ENCODE measurements at regions not wholly inside any gene's neighbourhood (a gene's known extent, or its start where the extent isn't known, plus 50 kb on each side); places are given as distances from the start of the nearest gene placed in this dataset.

- intact Hi-C loops (cut with micrococcal nuclease): no loop called here
- no peak overlapping the region for H3K4me3 ChIP-seq
- no peak for DNase-seq
- no peaks in the 10 kb centered on the region for H3K27me3 ChIP-seq (ENCODE audit: low read depth)
- no peak for TF ChIP-seq CTCF (IDR thresholded peaks at IDR 0.05; ENCODE audit: borderline replicate concordance)
- H3K9me3 ChIP-seq (replicated peaks): peaks cover 12% of the 10 kb centered on the region
- H3K4me1 ChIP-seq: no peaks in the 10 kb centered on the region
- H3K27ac ChIP-seq (replicated peaks): no peak overlapping the region
- no peaks in the 10 kb centered on the region for H3K36me3 ChIP-seq
Measured at GRCh38 chr10:17538941-17539340, 78.2 kb downstream of the HACD1 start.

- Histone ChIP-seq H3K4me3 (no peak overlapping the region), H3K27me3 (ENCODE audit: low read depth) (no peaks in the 10 kb centered on the region), H3K27ac (replicated peaks) (no peak overlapping the region), H3K4me1 (no peaks in the 10 kb centered on the region), H3K36me3 (no peaks in the 10 kb centered on the region), H3K9me3 (replicated peaks) (peaks cover 12% of the 10 kb centered on the region)
- intact Hi-C loops (cut with micrococcal nuclease): no loop called here
- DNase-seq: no peak
- TF ChIP-seq CTCF (IDR thresholded peaks at IDR 0.05; ENCODE audit: borderline replicate concordance): no peak
Measured at GRCh38 chr10:17537281-17537680, 79.9 kb downstream of the HACD1 start.

- intact Hi-C loops (cut with micrococcal nuclease): no loop called here
- Histone ChIP-seq H3K27ac (replicated peaks) (no peak overlapping the region), H3K36me3 (no peaks in the 10 kb centered on the region), H3K27me3 (ENCODE audit: low read depth) (no peaks in the 10 kb centered on the region), H3K4me3 (no peak overlapping the region), H3K9me3 (replicated peaks) (peaks cover 12% of the 10 kb centered on the region), H3K4me1 (no peaks in the 10 kb centered on the region)
- DNase-seq: no peak
- no peak for TF ChIP-seq CTCF (IDR thresholded peaks at IDR 0.05; ENCODE audit: borderline replicate concordance)
Measured at GRCh38 chr10:17536221-17536620, 81.0 kb downstream of the HACD1 start.

GRCh38 chr10:17533731-17534130 lies 79.3 kb upstream of the ST8SIA6 start:
- Histone ChIP-seq H3K4me3 (no peak overlapping the region), H3K27me3 (ENCODE audit: low read depth) (no peaks in the 10 kb centered on the region), H3K4me1 (no peaks in the 10 kb centered on the region), H3K27ac (replicated peaks) (no peak overlapping the region), H3K36me3 (no peaks in the 10 kb centered on the region), H3K9me3 (replicated peaks) (peaks cover 5% of the 10 kb centered on the region)
- TF ChIP-seq CTCF (IDR thresholded peaks at IDR 0.05; ENCODE audit: borderline replicate concordance): no peak
- no peak for DNase-seq
- intact Hi-C loops (cut with micrococcal nuclease): no loop called here

- TF ChIP-seq CTCF (IDR thresholded peaks at IDR 0.05; ENCODE audit: borderline replicate concordance): no peak
- DNase-seq: no peak
- intact Hi-C loops (cut with micrococcal nuclease): no loop called here
- Histone ChIP-seq H3K4me3 (no peak overlapping the region), H3K27ac (replicated peaks) (peak overlapping the region; percentile 77), H3K27me3 (ENCODE audit: low read depth) (no peaks in the 10 kb centered on the region), H3K9me3 (replicated peaks) (peaks cover 4% of the 10 kb centered on the region), H3K4me1 (peaks cover 11% of the 10 kb centered on the region), H3K36me3 (no peaks in the 10 kb centered on the region)
Measured at GRCh38 chr10:17528306-17528862, 74.0 kb upstream of the ST8SIA6 start.
